NCI-H526 treated with DMSO at 0.1 percent for 48 hours (cell line): ENCODE measurements at regions not wholly inside any gene's neighbourhood (a gene's known extent, or its start where the extent isn't known, plus 50 kb on each side); places are given as distances from the start of the nearest gene placed in this dataset.
"Not testable (repeated sequence)": the region's sequence is repeated elsewhere in the genome, so short reads cannot be mapped to it uniquely, and the experiment has no call there.

Source experiments
- DNase-seq: peaks from one replicate; lab custom pipeline; 2025; lab: John Stamatoyannopoulos, UW

GRCh38 chr4:97216046-97216445 is 927.2 kb downstream of the STPG2 start:
- no peak for DNase-seq

- no peak for DNase-seq
Observed at GRCh38 chr4:97235521-97235920, 907.8 kb downstream of the STPG2 start.

- peak; percentile 14 for DNase-seq
Observed at GRCh38 chr4:97238956-97239666, 904.2 kb downstream of the STPG2 start.

- DNase-seq: no peak
Observed at GRCh38 chr4:97239667-97239997, 903.6 kb downstream of the STPG2 start.

GRCh38 chr4:97252615-97253154 is 890.6 kb downstream of the STPG2 start:
- no peak for DNase-seq

- no peak for DNase-seq
Observed at GRCh38 chr4:97262769-97263168, 880.5 kb downstream of the STPG2 start.

GRCh38 chr4:97270051-97270450 is 873.2 kb downstream of the STPG2 start:
- DNase-seq: no peak

- DNase-seq: no peak
Observed at GRCh38 chr4:97279391-97279790, 863.9 kb downstream of the STPG2 start.

GRCh38 chr4:97300561-97300960 is 842.7 kb downstream of the STPG2 start:
- no peak for DNase-seq

- no peak for DNase-seq
Observed at GRCh38 chr4:97305351-97305750, 837.9 kb downstream of the STPG2 start.

- no peak for DNase-seq
Observed at GRCh38 chr4:97309121-97309520, 834.2 kb downstream of the STPG2 start.

- no peak for DNase-seq
Observed at GRCh38 chr4:97317201-97317600, 826.1 kb downstream of the STPG2 start.

- no peak for DNase-seq
Observed at GRCh38 chr4:97317671-97318070, 825.6 kb downstream of the STPG2 start.

GRCh38 chr4:97325751-97326150 is 817.5 kb downstream of the STPG2 start:
- DNase-seq: not testable (repeated sequence)

- no peak for DNase-seq
Observed at GRCh38 chr4:97330917-97331316, 812.4 kb downstream of the STPG2 start.

- no peak for DNase-seq
Observed at GRCh38 chr4:97334348-97334747, 808.9 kb downstream of the STPG2 start.

GRCh38 chr4:97349468-97350186 is 793.6 kb downstream of the STPG2 start:
- DNase-seq: peak; percentile 65

- DNase-seq: no peak
Observed at GRCh38 chr4:97353876-97354275, 789.4 kb downstream of the STPG2 start.

GRCh38 chr4:97359826-97360225 is 783.5 kb downstream of the STPG2 start:
- DNase-seq: no peak

- DNase-seq: no peak
Observed at GRCh38 chr4:97360733-97361132, 782.5 kb downstream of the STPG2 start.

GRCh38 chr4:97367878-97368277 is 775.4 kb downstream of the STPG2 start:
- no peak for DNase-seq

GRCh38 chr4:97370568-97370967 is 772.7 kb downstream of the STPG2 start:
- no peak for DNase-seq

GRCh38 chr4:97374526-97374925 is 768.8 kb downstream of the STPG2 start:
- DNase-seq: no peak

- DNase-seq: no peak
Observed at GRCh38 chr4:97386969-97387368, 756.3 kb downstream of the STPG2 start.
